KOPT-K1 (cell line): ENCODE measurements at regions not wholly inside any gene's neighbourhood (a gene's known extent, or its start where the extent isn't known, plus 50 kb on each side); places are given as distances from the start of the nearest gene placed in this dataset.
A peak's percentile ranks its signal among the peaks of the same experiment; 100 is the strongest.

ENCODE experiments used
- H3K27ac ChIP-seq: fragments of 200-600 bp; sonication (generic); 2 replicates; pipeline ENCODE4 v1.5.1; 2016; ENCODE audit warnings: antibody characterized with exemption, mild to moderate bottlenecking, low read depth, low read length; ENCODE audit not compliant: poor library complexity, severe bottlenecking
- H3K36me3 ChIP-seq: fragments of 200-600 bp; sonication (generic); 2 replicates; pipeline ENCODE4 v1.5.1; 2017; ENCODE audit warnings: antibody characterized with exemption, mild to moderate bottlenecking, low read length, moderate library complexity; ENCODE audit not compliant: insufficient read depth
- H3K9me3 ChIP-seq: fragments of 200-600 bp; sonication (generic); 2 replicates; pipeline ENCODE4 v1.5.1; 2017; ENCODE audit warnings: antibody characterized with exemption, low read length, mild to moderate bottlenecking; ENCODE audit not compliant: insufficient read depth, poor library complexity, severe bottlenecking

DNA sequence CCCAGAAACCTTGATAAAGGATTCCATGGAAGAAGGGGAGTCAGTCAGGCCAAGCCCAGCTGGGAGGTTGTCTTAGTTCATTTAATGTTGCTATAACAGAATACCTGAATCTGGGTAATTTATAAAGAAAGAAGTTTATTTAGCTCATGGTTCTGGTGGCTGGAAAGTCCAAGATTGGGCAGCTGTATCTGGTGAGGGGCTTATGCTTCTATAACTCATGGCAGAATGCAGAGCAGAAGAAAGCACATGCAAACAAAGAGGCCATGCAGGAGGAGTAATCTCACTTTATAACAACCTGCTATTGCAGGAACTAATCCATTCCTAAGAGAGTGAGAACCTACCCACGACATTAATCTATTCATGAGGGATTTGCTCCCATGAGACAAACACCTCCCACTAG, 54.2 kb upstream of the ANKRD1 start:
- Histone ChIP-seq H3K9me3 (peaks cover 5% of the 10 kb centered on the region), H3K27ac (peak overlapping the region; percentile 33), H3K36me3 (peaks cover 42% of the 10 kb centered on the region)

DNA sequence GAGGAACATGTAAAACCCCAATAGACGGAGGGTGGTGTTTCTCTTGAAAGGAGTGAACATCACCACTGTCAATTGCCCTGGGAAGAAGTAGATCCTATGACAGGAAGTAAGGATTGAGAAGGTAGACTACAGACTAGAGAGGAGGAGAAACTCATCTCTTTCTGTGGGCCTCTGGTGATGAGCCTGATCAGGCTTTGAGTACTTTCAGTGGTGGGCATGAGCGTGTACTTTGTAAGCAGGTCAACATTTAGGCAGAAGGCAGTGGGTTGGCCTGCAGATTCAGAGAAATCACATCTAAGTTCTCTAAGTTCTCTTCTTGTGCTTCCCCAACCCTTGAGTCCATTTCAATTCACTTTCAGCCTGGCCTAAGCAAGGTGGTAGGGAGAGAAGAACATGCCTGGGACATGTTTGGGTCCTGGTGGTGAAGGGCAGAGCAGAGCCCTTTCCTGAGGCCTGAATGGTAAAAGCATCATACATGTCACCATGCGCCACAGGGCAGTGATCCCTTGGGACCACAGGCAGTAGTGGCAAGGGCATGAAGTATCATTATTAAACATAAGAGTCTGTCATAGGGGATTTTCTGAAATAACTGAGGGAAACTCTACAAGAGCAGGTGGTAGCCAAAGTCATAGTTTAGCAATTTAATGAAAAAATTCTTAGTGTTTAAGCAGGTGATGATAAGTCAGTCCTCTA, 56.4 kb upstream of the ANKRD1 start:
- peaks cover 46% of the 10 kb centered on the region for H3K36me3 ChIP-seq
- H3K9me3 ChIP-seq, result no peaks in the 10 kb centered on the region
- H3K27ac ChIP-seq, result peak overlapping the region; percentile 67

DNA sequence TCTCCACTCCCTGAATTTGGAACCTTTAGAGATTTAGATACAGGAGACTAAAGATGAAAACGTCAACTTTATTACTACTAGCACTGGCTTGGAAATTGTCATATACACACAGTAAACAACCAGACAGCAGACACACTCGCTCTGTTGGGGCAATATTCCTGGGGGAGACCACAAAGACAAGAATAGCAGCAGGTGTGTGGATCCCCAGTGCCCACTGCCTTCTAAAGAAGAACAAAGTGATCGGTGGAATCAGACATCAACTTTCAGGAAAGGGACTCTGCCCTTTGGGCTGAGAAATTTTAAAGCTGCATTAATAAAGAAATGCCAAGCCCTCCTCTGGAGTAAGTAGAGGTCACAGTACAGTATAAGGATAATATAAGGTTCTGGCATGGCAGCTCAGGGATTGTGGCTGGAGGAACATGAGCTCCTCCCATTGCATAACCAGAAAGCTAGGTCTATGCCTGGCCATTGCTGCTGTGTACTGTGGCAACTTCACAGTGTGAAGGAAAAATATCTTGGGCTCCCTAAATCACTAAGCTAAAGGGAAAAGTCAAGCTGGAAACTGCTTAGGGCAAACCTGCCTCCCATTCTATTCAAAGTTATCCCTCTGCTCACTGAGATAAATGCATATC, 57.1 kb upstream of the ANKRD1 start:
- no peaks in the 10 kb centered on the region for H3K9me3 ChIP-seq
- H3K36me3 ChIP-seq, result peaks cover 50% of the 10 kb centered on the region
- peak overlapping the region; percentile 67 for H3K27ac ChIP-seq

- Histone ChIP-seq H3K36me3 (peaks cover 37% of the 10 kb centered on the region), H3K27ac (peak overlapping the region; percentile 94), H3K9me3 (no peaks in the 10 kb centered on the region)
These were observed 61.6 kb upstream of the ANKRD1 start for GRCh38 chr10:90982406-90983008.

GRCh38 chr10:90983914-90984549, 63.1 kb upstream of the ANKRD1 start:
- Histone ChIP-seq H3K36me3 (peaks cover 26% of the 10 kb centered on the region), H3K27ac (peak overlapping the region; percentile 94), H3K9me3 (no peaks in the 10 kb centered on the region)

GRCh38 chr10:90984898-90985297, 64.0 kb upstream of the ANKRD1 start:
- Histone ChIP-seq H3K36me3 (peaks cover 23% of the 10 kb centered on the region), H3K27ac (peak overlapping the region; percentile 94)

DNA sequence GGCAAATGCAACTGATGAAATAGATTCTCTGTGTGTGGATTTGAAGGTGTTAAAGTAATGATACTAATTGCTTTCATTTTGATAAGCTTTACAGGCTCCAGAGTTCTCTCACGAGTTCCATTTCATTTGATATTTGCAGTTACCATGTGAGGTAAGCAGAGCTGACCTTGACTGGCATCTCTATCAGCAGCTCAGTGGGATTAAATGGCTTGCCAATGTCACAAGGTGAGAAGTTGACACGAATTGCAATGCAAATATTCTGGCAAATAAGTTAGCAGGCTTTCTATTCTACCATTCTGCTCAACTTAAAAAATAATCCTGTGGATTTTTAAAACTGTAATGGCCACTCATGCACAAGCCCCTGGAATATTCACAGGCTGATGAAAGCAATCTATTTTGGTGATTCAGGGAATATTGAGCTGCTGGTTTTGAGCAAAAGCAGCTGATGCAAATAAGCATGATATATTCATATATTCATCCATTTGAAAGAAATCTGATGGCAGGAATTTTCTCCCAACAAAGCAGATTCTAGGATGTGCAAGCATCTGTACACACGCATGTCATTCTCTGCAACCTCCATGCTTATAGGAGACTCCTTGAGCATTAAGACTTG, 64.5 kb upstream of the ANKRD1 start:
- Histone ChIP-seq H3K27ac (peak overlapping the region; percentile 94), H3K36me3 (peaks cover 21% of the 10 kb centered on the region)

More at GRCh38 chr10:90984898-90985297, 64.0 kb upstream of the ANKRD1 start:
- H3K9me3 ChIP-seq, result no peaks in the 10 kb centered on the region

GRCh38 chr10:90986136-90986760, 65.4 kb upstream of the ANKRD1 start:
- H3K36me3 ChIP-seq, result peaks cover 13% of the 10 kb centered on the region
- H3K27ac ChIP-seq, result peak overlapping the region; percentile 94
- H3K9me3 ChIP-seq, result no peaks in the 10 kb centered on the region

More for the DNA sequence above, 64.5 kb upstream of the ANKRD1 start:
- H3K9me3 ChIP-seq, result no peaks in the 10 kb centered on the region

- Histone ChIP-seq H3K27ac (peak overlapping the region; percentile 94), H3K36me3 (peaks cover 13% of the 10 kb centered on the region)
These were observed 66.0 kb upstream of the ANKRD1 start for GRCh38 chr10:90986870-90987269.

DNA sequence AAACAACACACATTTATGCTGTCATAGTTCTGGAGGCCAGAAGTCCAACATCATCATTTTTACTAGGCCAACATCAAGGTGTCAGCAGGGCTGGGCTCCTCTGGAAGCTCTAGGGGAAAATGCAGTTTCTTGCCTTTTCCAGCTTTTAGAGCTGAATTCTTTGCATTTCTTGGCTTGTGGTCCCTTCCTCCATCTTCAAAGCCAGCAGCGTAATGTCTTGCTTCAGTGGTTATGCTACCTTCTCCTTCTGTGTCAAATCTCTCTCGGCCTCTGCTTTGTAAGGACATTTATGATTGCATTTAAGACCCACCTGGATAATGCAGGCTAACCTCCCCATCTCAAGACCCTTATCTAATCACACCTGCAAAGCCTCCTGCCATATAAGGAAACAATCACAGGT, 66.5 kb upstream of the ANKRD1 start:
- H3K27ac ChIP-seq, result peak overlapping the region; percentile 94
- peaks cover 9% of the 10 kb centered on the region for H3K36me3 ChIP-seq
- H3K9me3 ChIP-seq, result no peaks in the 10 kb centered on the region

More at GRCh38 chr10:90986870-90987269, 66.0 kb upstream of the ANKRD1 start:
- H3K9me3 ChIP-seq, result no peaks in the 10 kb centered on the region

DNA sequence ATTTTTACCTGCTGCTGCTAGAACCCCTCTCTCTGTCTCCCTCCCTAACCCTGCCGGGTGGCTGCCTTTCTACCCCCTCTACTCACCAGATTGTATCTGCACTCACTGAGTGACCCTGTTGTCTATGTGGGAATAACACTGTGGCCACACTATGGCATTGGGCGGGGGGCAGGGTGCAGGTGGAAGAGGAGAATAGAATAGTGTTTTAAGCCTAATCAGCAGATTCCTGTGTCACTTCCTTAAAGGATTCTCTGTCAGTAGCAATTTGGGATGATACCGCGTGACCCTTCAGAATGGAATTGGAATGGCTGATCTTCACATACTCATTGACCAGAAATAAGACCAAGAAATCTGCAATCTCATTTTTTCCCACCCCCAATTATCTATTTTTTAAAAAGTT, 67.1 kb upstream of the ANKRD1 start:
- Histone ChIP-seq H3K9me3 (no peaks in the 10 kb centered on the region), H3K36me3 (peaks cover 5% of the 10 kb centered on the region; the same call in 1 of the 2 replicates), H3K27ac (peak overlapping the region; percentile 94)

GRCh38 chr10:90988802-90989201, 67.9 kb upstream of the ANKRD1 start:
- peak overlapping the region; percentile 94 for H3K27ac ChIP-seq
- H3K36me3 ChIP-seq, result peaks cover 5% of the 10 kb centered on the region; the same call in 1 of the 2 replicates
- no peaks in the 10 kb centered on the region for H3K9me3 ChIP-seq

- Histone ChIP-seq H3K36me3 (peaks cover 5% of the 10 kb centered on the region; the same call in 1 of the 2 replicates), H3K27ac (peak overlapping the region; percentile 94), H3K9me3 (no peaks in the 10 kb centered on the region)
These were observed 68.5 kb upstream of the ANKRD1 start for GRCh38 chr10:90989378-90989777.

- Histone ChIP-seq H3K27ac (peak overlapping the region; percentile 75), H3K36me3 (peaks cover 11% of the 10 kb centered on the region), H3K9me3 (no peaks in the 10 kb centered on the region)
These were observed 71.6 kb upstream of the ANKRD1 start for GRCh38 chr10:90992462-90992861.
